HepG2 (cell line): ENCODE measurements at regions not wholly inside any gene's neighbourhood (a gene's known extent, or its start where the extent isn't known, plus 50 kb on each side); places are given as distances from the start of the nearest gene placed in this dataset.

Source experiments
- DMAP1 ChIP-seq: IDR thresholded peaks from 2 replicates; pipeline ENCODE4 v1.6.1; 2016
- GTF2F1 ChIP-seq: fragments of 150-350 bp; IDR thresholded peaks from 2 replicates; pipeline ENCODE4 v1.6.1; 2014; ENCODE audit warnings: low read length
- KDM1A ChIP-seq: IDR thresholded peaks from 2 replicates; pipeline ENCODE4 v1.6.1; 2016; ENCODE audit warnings: missing compliant biosample characterization
- KDM5A ChIP-seq: fragments of 200-600 bp; sonication (generic); IDR thresholded peaks from 2 replicates; pipeline ENCODE4 v1.7.0; 2018; ENCODE audit warnings: antibody characterized with exemption, mild to moderate bottlenecking, low read length, borderline replicate concordance
- MAFK ChIP-seq, 2 experiments: IDR thresholded peaks in 1 of 2; conservative IDR thresholded peaks in 1 of 2; 2 replicates each; pipeline ENCODE4 v1.6.1; 2011; ENCODE audit warnings: improper control_type of control experiment in 2 of 2, low read length in 2 of 2
- NR1H2 ChIP-seq: sonication (generic); formaldehyde crosslinking; IDR thresholded peaks from 2 replicates; pipeline ENCODE4 v1.8.1; 2022; ENCODE audit warnings: low read depth, missing genetic modification reagents, borderline replicate concordance
- SPEN ChIP-seq: sonication (generic); formaldehyde crosslinking; IDR thresholded peaks from 2 replicates; pipeline ENCODE4 v1.5.1; 2020; ENCODE audit warnings: low read depth, mild to moderate bottlenecking, missing genetic modification reagents
- SRSF9 ChIP-seq: fragments of 200-400 bp; formaldehyde crosslinking; IDR thresholded peaks from 2 replicates; pipeline ENCODE4 v1.6.1; 2018; ENCODE audit warnings: borderline replicate concordance, mild to moderate bottlenecking, low read depth, low read length; ENCODE audit not compliant: insufficient read depth, poor library complexity, severe bottlenecking
- ZFYVE20 ChIP-seq: sonication (generic); formaldehyde crosslinking; IDR thresholded peaks from 2 replicates; pipeline ENCODE4 v1.8.0; 2023; ENCODE audit warnings: low read depth, mild to moderate bottlenecking, moderate library complexity, missing genetic modification reagents, borderline replicate concordance
- ZNF101 ChIP-seq: sonication (generic); formaldehyde crosslinking; IDR thresholded peaks from 2 replicates; pipeline ENCODE4 v1.4.0; 2020; ENCODE audit warnings: mild to moderate bottlenecking, low read depth, missing genetic modification reagents, borderline replicate concordance
- ZNF263 ChIP-seq: sonication (generic); formaldehyde crosslinking; IDR thresholded peaks from 2 replicates; pipeline ENCODE4 v1.4.0; 2020; ENCODE audit warnings: missing genetic modification reagents
- ZNF326 ChIP-seq: sonication (generic); formaldehyde crosslinking; IDR thresholded peaks from 2 replicates; pipeline ENCODE4 v1.4.0; 2020; ENCODE audit warnings: missing genetic modification reagents, borderline replicate concordance
- ZNF451 ChIP-seq: sonication (generic); formaldehyde crosslinking; IDR thresholded peaks from 2 replicates; pipeline ENCODE4 v1.5.0; 2020; ENCODE audit warnings: mild to moderate bottlenecking, missing genetic modification reagents
- ZNF550 ChIP-seq: sonication (generic); formaldehyde crosslinking; IDR thresholded peaks from 2 replicates; pipeline ENCODE4 v1.4.0; 2020; ENCODE audit warnings: mild to moderate bottlenecking, missing genetic modification reagents, borderline replicate concordance
- ZNF746 ChIP-seq: sonication (generic); formaldehyde crosslinking; IDR thresholded peaks from 2 replicates; pipeline ENCODE4 v1.8.0; 2022; ENCODE audit warnings: mild to moderate bottlenecking, missing genetic modification reagents
- ZNF816 ChIP-seq: sonication (generic); formaldehyde crosslinking; IDR thresholded peaks from 2 replicates; pipeline ENCODE4 v1.8.0; 2022; ENCODE audit warnings: missing genetic modification reagents, mild to moderate bottlenecking, borderline replicate concordance
- TF ChIP-seq, protein P1 (sequence below): sonication (generic); formaldehyde crosslinking; IDR thresholded peaks from 2 replicates; pipeline ENCODE4 v1.4.0; 2020; ENCODE audit warnings: mild to moderate bottlenecking, missing genetic modification reagents
- TF ChIP-seq, protein P2 (sequence below): fragments of 450-650 bp; IDR thresholded peaks from 2 replicates; pipeline ENCODE4 v1.6.1; 2017
- TF ChIP-seq, protein P3 (sequence below): sonication (generic); formaldehyde crosslinking; IDR thresholded peaks from 2 replicates; pipeline ENCODE4 v1.5.0; 2020; ENCODE audit warnings: missing genetic modification reagents

DNA sequence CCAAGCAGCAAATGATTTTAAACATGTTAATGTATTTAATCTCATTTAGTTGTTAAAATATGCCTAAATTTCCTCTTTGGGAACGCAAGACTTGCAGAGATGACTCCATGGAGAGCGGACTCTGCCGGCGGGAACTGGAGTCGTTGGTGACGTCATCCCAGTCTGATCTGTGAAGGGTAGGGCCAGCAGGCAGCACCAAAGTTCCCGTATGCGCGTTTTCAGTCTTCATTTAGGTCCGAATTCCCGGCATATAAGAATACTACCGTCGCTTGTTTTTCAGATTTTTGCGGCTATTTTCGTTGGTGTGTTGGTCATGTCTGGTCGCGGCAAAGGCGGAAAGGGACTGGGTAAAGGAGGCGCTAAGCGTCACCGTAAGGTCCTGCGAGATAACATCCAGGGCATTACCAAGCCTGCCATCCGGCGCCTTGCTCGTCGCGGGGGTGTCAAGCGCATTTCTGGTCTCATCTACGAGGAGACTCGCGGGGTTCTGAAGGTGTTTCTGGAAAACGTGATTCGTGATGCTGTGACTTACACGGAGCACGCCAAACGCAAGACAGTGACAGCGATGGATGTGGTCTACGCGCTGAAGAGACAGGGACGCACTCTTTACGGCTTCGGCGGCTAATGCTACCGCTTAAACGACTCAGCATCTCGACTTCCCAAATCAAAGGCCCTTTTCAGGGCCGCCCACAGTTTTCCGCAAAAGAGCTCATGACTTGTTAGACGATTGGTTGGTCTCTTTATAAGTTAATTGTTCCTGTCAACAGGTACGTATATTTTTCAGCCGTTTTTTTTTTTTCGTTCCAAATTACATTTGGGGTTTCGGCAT, 117.3 kb downstream of the HFE start (continued):
- peak; percentile 58; the same call in 1 of the 2 replicates for TF ChIP-seq ZNF816 (CRISPR knock-in tag)
- TF ChIP-seq, protein P1, sequence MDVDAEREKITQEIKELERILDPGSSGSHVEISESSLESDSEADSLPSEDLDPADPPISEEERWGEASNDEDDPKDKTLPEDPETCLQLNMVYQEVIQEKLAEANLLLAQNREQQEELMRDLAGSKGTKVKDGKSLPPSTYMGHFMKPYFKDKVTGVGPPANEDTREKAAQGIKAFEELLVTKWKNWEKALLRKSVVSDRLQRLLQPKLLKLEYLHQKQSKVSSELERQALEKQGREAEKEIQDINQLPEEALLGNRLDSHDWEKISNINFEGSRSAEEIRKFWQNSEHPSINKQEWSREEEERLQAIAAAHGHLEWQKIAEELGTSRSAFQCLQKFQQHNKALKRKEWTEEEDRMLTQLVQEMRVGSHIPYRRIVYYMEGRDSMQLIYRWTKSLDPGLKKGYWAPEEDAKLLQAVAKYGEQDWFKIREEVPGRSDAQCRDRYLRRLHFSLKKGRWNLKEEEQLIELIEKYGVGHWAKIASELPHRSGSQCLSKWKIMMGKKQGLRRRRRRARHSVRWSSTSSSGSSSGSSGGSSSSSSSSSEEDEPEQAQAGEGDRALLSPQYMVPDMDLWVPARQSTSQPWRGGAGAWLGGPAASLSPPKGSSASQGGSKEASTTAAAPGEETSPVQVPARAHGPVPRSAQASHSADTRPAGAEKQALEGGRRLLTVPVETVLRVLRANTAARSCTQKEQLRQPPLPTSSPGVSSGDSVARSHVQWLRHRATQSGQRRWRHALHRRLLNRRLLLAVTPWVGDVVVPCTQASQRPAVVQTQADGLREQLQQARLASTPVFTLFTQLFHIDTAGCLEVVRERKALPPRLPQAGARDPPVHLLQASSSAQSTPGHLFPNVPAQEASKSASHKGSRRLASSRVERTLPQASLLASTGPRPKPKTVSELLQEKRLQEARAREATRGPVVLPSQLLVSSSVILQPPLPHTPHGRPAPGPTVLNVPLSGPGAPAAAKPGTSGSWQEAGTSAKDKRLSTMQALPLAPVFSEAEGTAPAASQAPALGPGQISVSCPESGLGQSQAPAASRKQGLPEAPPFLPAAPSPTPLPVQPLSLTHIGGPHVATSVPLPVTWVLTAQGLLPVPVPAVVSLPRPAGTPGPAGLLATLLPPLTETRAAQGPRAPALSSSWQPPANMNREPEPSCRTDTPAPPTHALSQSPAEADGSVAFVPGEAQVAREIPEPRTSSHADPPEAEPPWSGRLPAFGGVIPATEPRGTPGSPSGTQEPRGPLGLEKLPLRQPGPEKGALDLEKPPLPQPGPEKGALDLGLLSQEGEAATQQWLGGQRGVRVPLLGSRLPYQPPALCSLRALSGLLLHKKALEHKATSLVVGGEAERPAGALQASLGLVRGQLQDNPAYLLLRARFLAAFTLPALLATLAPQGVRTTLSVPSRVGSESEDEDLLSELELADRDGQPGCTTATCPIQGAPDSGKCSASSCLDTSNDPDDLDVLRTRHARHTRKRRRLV (CRISPR knock-in tag): peak; percentile 60; the same call in 1 of the 2 replicates
- no peak for TF ChIP-seq SRSF9
- peak; percentile 54; the same call in 1 of the 2 replicates for TF ChIP-seq DMAP1
- peak; percentile 92 for TF ChIP-seq SPEN (CRISPR knock-in tag)
- TF ChIP-seq NR1H2 (CRISPR knock-in tag): peak; percentile 79; the same call in 1 of the 2 replicates
- TF ChIP-seq, protein P2, sequence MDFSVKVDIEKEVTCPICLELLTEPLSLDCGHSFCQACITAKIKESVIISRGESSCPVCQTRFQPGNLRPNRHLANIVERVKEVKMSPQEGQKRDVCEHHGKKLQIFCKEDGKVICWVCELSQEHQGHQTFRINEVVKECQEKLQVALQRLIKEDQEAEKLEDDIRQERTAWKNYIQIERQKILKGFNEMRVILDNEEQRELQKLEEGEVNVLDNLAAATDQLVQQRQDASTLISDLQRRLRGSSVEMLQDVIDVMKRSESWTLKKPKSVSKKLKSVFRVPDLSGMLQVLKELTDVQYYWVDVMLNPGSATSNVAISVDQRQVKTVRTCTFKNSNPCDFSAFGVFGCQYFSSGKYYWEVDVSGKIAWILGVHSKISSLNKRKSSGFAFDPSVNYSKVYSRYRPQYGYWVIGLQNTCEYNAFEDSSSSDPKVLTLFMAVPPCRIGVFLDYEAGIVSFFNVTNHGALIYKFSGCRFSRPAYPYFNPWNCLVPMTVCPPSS: no peak
- peak; percentile 84; the same call in 1 of the 2 replicates for TF ChIP-seq ZNF746
- TF ChIP-seq KDM5A: peak; percentile 44; the same call in 1 of the 2 replicates
- TF ChIP-seq ZNF550 (CRISPR knock-in tag): 0 out of 2 replicates have a peak, but pooled peaks have one; percentile 62
- TF ChIP-seq, protein P3, sequence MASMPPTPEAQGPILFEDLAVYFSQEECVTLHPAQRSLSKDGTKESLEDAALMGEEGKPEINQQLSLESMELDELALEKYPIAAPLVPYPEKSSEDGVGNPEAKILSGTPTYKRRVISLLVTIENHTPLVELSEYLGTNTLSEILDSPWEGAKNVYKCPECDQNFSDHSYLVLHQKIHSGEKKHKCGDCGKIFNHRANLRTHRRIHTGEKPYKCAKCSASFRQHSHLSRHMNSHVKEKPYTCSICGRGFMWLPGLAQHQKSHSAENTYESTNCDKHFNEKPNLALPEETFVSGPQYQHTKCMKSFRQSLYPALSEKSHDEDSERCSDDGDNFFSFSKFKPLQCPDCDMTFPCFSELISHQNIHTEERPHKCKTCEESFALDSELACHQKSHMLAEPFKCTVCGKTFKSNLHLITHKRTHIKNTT (CRISPR knock-in tag): no peak
- TF ChIP-seq ZNF263 (CRISPR knock-in tag): no peak; the same call in 1 of the 2 replicates
- no peak; the same call in none of the 2 replicates for TF ChIP-seq ZNF451
- TF ChIP-seq GTF2F1: peak; percentile 87
- TF ChIP-seq KDM1A (CRISPR knock-in tag): no peak; the same call in 1 of the 2 replicates
- no peak; the same call in 1 of the 2 replicates for TF ChIP-seq ZNF101 (CRISPR knock-in tag)
- no peak for TF ChIP-seq MAFK (conservative IDR thresholded peaks at IDR 0.05 in 1 of 2, IDR thresholded peaks at IDR 0.05 in 1 of 2; ENCODE audit: low read length in 2 of 2)
- TF ChIP-seq ZNF326 (CRISPR knock-in tag): no peak
- peak; percentile 39; the same call in 1 of the 2 replicates for TF ChIP-seq ZFYVE20 (CRISPR knock-in tag)
